HCEC 1CT (cell line): ENCODE measurements at regions not wholly inside any gene's neighbourhood (a gene's known extent, or its start where the extent isn't known, plus 50 kb on each side); places are given as distances from the start of the nearest gene placed in this dataset.
"Not testable (repeated sequence)": the region's sequence is repeated elsewhere in the genome, so short reads cannot be mapped to it uniquely, and the experiment has no call there.

Experiments used
- DNase-seq: peaks from one replicate; pipeline ENCODE4 v3.0.0-alpha.2; 2017

GRCh38 chr6:130558131-130558530, 192.3 kb downstream of the TMEM200A start:
- no peak for DNase-seq

DNA sequence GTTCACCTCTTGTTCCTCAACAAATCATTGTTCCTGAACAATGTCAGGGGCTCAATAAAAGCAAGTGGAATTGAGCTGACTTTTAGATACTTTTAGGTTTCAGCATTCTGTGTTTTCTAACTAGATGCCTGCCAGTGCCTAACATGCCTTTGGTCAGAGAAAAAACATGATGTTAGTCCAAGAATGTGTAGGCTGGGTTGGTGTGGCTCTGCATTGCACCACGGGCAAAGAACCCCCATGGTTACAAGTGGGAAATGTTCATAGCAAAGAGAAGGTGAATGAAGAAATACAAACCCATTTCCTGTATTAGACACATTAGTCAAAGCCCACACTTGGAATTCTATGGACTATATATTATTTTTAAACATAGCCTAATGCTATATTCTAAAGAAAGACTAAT, 193.3 kb downstream of the TMEM200A start:
- no peak for DNase-seq

DNA sequence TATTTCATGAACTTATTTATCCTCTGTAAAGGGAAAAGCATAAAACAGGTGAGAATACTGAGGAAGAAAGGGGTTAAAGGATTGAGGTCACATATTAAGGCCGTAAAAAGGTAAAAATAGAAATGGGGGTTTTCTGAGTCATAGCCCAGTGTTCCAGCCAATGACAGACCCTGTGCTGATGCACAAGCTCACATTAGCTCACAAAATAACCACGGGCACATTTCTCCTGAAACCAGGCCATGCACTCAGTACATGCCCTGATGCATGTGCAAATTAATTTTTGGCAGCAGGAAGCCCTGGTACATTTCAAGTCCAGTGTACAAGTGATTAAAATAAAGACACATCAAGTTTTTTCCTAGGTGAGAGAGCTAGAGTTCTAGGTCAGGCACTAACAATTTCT, 194.4 kb downstream of the TMEM200A start:
- DNase-seq: peak; percentile 18

- not testable (repeated sequence) for DNase-seq
These were observed 195.3 kb downstream of the TMEM200A start for GRCh38 chr6:130561159-130561558.

- DNase-seq: no peak
These were observed 199.9 kb downstream of the TMEM200A start for GRCh38 chr6:130565696-130566095.

- DNase-seq: no peak
These were observed 208.3 kb downstream of the TMEM200A start for GRCh38 chr6:130574146-130574545.

GRCh38 chr6:130575557-130575956, 209.7 kb downstream of the TMEM200A start:
- DNase-seq: no peak

DNA sequence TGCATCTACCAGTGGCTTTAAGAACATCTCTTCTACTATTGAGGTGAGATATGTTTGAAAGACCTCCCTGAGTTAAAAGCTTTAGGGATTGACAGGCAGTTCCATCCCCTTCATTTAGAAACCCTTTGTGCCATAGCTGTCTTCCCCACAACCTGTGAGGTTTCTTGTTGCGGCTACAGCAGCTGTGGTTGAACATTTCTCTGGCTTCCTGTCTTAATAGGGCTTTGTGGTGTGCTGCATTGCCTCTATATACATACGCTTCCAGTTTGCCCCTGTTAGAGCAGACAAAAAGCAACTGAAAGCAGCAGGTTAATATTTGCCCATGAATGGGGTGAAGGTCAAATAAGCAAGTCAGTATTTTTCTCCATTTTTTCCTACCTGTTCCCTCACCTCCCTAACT, 210.2 kb downstream of the TMEM200A start:
- DNase-seq: no peak

DNA sequence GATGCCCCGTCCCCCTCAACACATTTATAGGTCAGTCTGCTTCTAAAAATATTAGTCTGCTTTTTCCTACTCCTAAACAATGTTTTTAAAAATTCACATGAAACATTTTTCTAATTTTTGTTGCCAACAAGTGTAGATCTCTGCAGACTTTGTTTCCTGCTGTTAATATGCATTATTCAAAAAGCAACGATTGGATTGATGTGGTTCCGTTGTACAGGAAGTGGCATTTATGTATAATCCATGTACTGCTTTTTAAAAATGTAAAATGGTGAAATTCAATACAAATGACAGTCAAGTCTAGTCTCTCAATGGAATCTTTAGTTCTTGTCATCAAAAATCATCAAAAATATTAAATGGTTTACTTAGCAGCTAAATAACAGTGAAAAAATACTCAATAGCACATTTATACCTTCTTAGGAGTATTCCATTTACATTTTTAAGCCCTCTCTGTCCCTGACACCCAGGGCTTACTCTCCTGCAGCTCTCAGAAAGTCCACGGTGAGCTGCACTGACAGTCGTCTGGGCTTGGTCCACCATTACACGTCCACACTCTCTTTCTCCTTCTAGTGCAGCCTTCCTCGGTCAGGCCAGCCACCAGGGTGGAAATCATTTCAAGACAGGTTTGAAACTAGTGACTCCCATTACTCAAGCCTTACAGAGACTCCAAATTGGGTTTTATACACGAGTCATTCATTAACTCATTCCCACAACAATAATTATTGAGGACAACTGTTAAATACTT, 211.5 kb downstream of the TMEM200A start:
- DNase-seq: no peak

DNA sequence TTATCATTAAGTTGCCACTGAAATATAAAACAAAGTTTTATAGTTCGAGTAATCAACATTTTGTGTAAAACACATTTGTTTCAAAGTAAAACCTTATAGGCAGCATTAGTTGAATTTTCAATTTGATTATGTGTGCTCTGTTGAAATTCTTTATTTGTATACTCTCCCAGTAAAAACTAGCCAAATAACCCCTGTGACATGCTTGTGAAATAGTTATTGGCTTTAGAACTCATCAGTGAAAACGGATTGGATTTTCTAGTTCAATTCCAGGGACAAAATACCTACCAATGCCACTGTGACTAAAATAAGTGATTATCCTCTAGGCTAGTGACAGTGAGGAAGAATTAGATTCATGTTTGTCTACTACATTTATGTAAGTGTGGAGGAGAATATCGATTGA, 212.9 kb downstream of the TMEM200A start:
- DNase-seq: no peak

GRCh38 chr6:130583268-130583667, 217.5 kb downstream of the TMEM200A start:
- DNase-seq: no peak

DNA sequence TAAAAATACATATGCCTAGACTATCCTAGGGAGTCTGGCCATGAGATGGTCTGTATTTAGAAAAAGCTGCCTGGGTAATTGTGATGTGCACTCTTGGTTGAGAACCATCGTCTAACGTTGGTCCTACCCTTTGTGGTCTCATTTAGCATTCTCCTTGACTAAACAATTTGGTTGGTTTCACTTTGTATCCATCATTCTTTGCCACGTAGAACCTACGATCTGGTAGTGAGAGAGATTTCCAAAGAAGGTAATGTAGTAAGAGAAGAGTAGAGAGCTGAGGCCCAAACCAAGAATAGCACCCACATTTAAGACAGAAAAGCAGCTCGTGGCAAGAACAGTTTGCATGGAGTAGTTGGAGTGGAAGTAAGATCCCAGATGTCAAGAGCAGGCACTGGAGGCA, 219.8 kb downstream of the TMEM200A start:
- no peak for DNase-seq

- peak; percentile 94 for DNase-seq
These were observed 222.1 kb downstream of the TMEM200A start for GRCh38 chr6:130587778-130588520.

DNA sequence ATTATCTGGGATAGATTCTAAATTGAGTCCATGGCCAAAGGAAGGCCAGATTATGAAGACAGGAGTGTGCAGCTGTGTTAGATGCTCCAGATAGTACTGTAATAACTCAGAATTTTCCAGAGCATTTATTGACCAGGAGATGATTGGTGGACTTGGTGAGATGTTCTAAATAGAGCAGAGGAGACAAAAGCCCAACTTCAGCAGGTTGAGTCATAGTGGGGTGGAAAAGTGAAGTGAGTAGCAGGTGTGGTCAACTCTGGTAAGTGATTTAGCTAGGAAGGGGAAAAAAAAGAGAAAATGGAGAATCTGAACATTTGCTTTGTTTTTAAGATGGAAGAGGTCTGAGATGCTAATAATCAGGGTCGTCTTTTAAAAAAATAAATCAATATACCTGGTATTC, 227.4 kb downstream of the TMEM200A start:
- DNase-seq: no peak

GRCh38 chr6:130593948-130594347, 228.1 kb downstream of the TMEM200A start:
- DNase-seq: no peak

- no peak for DNase-seq
These were observed 228.9 kb upstream of the SMLR1 start for GRCh38 chr6:130598021-130598989.

- DNase-seq: peak; percentile 88
These were observed 226.3 kb upstream of the SMLR1 start for GRCh38 chr6:130600880-130601341.

DNA sequence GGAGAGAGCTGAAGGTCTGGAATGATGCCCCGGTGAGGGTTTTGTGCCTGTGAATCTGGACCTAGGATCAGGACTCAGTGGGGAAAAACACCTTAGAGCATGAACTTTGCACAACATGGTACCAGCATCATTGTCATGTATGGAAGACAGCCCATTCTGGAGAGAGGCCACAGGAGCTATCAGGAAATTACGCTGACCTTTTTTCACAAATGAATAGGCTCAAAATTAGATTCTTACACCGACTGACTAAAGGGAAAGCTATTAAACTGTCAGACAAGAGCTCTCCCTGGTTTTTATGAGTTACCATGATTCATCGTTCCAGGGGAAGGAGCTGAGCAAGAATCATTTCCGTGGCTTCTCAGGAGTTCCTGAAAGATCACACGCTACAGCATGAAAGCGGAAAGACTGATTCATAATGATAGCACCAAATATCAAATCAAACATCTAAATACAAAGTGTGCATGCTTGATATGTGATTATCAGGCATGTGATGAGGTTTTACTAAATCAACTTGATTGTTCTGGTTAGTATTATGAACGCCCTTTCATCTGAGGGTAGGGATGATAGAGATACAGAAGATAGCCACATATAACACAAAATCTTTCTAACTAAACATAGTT, 224.9 kb upstream of the SMLR1 start:
- DNase-seq: peak; percentile 100

DNA sequence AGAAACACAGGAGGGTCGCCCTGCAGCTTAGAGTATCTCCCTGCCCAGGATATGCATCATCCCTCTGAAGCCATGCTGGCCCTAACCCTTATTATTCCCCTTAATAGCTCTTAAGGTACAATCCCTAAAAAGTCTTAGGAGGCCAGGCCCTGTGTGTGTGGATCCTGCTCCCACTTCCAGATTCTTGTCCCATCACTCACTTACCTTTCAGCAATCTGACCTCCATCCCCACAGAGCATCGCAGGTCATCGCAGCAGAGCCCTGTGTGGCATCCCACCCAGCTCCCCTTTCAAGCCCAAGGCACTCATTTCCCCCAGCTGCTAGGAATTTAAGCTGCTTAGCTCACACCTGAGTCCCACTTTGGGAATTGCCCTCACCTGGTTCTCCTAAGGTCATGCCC, 223.8 kb upstream of the SMLR1 start:
- no peak for DNase-seq

DNA sequence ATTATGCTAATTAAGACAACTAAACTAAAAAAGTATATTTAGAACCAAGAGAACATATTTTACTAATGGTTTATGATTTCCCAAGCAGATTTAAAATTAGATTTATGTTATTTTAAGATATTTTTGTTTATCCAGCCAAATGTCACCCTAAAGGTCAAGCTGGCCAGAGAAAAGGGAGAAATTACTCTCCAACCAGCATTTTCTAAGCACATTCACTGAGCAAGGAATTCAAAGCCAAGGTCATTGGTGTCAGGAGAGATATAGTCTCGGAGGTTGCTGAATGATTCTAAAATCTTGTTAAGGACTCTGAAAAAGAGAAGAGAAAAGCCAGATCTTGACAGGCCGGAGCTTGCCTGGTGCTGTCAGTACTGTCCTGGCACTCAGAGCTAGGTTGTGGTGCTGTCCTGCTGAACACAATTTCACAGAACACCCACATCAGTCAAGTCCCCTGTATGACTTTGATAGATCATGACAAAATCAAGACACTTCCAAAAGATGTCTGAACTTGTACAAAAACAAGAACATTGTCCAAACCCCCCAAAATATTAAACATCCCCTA, 222.3 kb upstream of the SMLR1 start:
- no peak for DNase-seq

GRCh38 chr6:130610303-130610702, 216.9 kb upstream of the SMLR1 start:
- no peak for DNase-seq

DNA sequence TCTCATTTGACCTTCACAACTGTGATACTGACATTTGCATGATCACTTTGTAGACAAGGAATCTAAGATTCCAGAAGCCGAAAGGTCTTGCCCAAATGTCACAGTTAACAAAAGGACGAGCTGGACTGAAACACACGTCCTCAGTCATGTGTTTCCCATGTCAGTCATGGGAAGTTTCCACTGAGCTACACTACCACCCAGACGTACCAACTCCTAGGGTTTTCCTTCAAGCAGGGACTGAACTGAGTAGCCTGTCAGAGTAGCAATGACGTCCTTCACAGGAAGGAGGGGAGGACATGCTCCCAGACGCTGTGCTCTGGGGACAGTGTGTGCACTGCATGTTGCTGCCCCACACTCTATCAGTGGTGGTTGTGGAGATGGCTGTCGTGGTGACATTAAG, 215.8 kb upstream of the SMLR1 start:
- DNase-seq: no peak
